Trophoblast cell (in vitro differentiated cells and primary cell): ENCODE measurements at regions not wholly inside any gene's neighbourhood (a gene's known extent, or its start where the extent isn't known, plus 50 kb on each side); places are given as distances from the start of the nearest gene placed in this dataset.

Source experiments
- DNase-seq, 2 donors: peaks; one replicate each; pipeline ENCODE4 v3.0.0-alpha.2; 2016
- H2AFZ ChIP-seq: 2 replicates; pipeline ENCODE4 v1.6.1; 2013; ENCODE audit warnings: low read length, moderate library complexity, mild to moderate bottlenecking; ENCODE audit not compliant: insufficient read depth, poor library complexity
- H2AK5ac ChIP-seq: 2 replicates; pipeline ENCODE4 v1.6.1; 2013; ENCODE audit warnings: mild to moderate bottlenecking, low read length
- H2BK120ac ChIP-seq: 2 replicates; pipeline ENCODE4 v1.6.1; 2013; ENCODE audit warnings: low read length, mild to moderate bottlenecking, moderate library complexity; ENCODE audit not compliant: insufficient read depth, poor library complexity
- H2BK12ac ChIP-seq: 2 replicates; pipeline ENCODE4 v1.6.1; 2013; ENCODE audit warnings: mild to moderate bottlenecking, low read length, moderate library complexity
- H2BK5ac ChIP-seq: 2 replicates; pipeline ENCODE4 v1.6.1; 2013; ENCODE audit warnings: low read length, low read depth, moderate library complexity, mild to moderate bottlenecking; ENCODE audit not compliant: poor library complexity
- H3K14ac ChIP-seq: 2 replicates; pipeline ENCODE4 v1.6.1; 2013; ENCODE audit warnings: mild to moderate bottlenecking, low read length
- H3K18ac ChIP-seq: 2 replicates; pipeline ENCODE4 v1.6.1; 2013; ENCODE audit warnings: mild to moderate bottlenecking, low read length
- H3K23ac ChIP-seq: 2 replicates; pipeline ENCODE4 v1.6.1; 2013; ENCODE audit warnings: low read length
- H3K27ac ChIP-seq: 2 replicates; pipeline ENCODE4 v1.5.1; 2013; ENCODE audit warnings: low read depth, mild to moderate bottlenecking, inconsistent platforms, low read length, moderate library complexity
- H3K27me3 ChIP-seq: 2 replicates; pipeline ENCODE4 v1.6.1; 2013; ENCODE audit warnings: inconsistent platforms, mild to moderate bottlenecking, low read length, moderate library complexity; ENCODE audit not compliant: insufficient read depth
- H3K36me3 ChIP-seq, 2 experiments: 1 replicate in 1 of 2; 2 replicates in 1 of 2; pipeline ENCODE4 v1.6.1; 2013; ENCODE audit warnings: low read length in 2 of 2, mild to moderate bottlenecking in 2 of 2, moderate library complexity in 1 of 2; ENCODE audit not compliant: insufficient read depth in 2 of 2, control insufficient read depth in 1 of 2
- H3K4ac ChIP-seq: 2 replicates; pipeline ENCODE4 v1.6.1; 2013; ENCODE audit warnings: low read depth, mild to moderate bottlenecking, low read length, moderate library complexity
- H3K4me1 ChIP-seq, 2 experiments: 1 replicate in 1 of 2; 2 replicates in 1 of 2; pipeline ENCODE4 v1.6.1; 2013; ENCODE audit warnings: low read length in 2 of 2, mild to moderate bottlenecking in 2 of 2, moderate library complexity in 1 of 2; ENCODE audit not compliant: insufficient read depth in 2 of 2, control insufficient read depth in 1 of 2
- H3K4me2 ChIP-seq: 2 replicates; pipeline ENCODE4 v1.6.1; 2013; ENCODE audit warnings: inconsistent platforms, mild to moderate bottlenecking, low read length, moderate library complexity
- H3K4me3 ChIP-seq: 2 replicates; pipeline ENCODE4 v1.5.1; 2013; ENCODE audit warnings: mild to moderate bottlenecking, low read depth, low read length, inconsistent platforms
- H3K79me1 ChIP-seq: one replicate; pipeline ENCODE4 v1.6.1; 2013; ENCODE audit warnings: low read length
- H3K79me2 ChIP-seq: 2 replicates; pipeline ENCODE4 v1.6.1; 2013; ENCODE audit warnings: low read length, mild to moderate bottlenecking; ENCODE audit not compliant: control insufficient read depth, insufficient read depth, poor library complexity
- H3K9ac ChIP-seq: 2 replicates; pipeline ENCODE4 v1.6.1; 2013; ENCODE audit warnings: mild to moderate bottlenecking, low read length
- H3K9me3 ChIP-seq: 2 replicates; pipeline ENCODE4 v1.6.1; 2013; ENCODE audit warnings: low read depth, mild to moderate bottlenecking, control low read depth, inconsistent platforms, low read length; ENCODE audit not compliant: insufficient read depth
- H4K12ac ChIP-seq: 2 replicates; pipeline ENCODE4 v1.6.1; 2013; ENCODE audit warnings: low read depth, mild to moderate bottlenecking, low read length, moderate library complexity
- H4K8ac ChIP-seq: 2 replicates; pipeline ENCODE4 v1.6.1; 2013; ENCODE audit warnings: low read depth, mild to moderate bottlenecking, low read length, moderate library complexity
- H4K91ac ChIP-seq: one replicate; pipeline ENCODE4 v1.6.1; 2013; ENCODE audit warnings: low read depth, mild to moderate bottlenecking, low read length, moderate library complexity
- WGBS: extraction: QIAGEN DNeasy Blood & Tissue Kit; methylation state at CpG from one replicate; pipeline ENCODE4 v1.1.7; 2013; ENCODE audit warnings: missing lambda C conversion rate; ENCODE audit not compliant: insufficient read length, insufficient coverage; ENCODE audit errors: extremely low coverage; 5-methylcytosine and 5-hydroxymethylcytosine counted together

DNA sequence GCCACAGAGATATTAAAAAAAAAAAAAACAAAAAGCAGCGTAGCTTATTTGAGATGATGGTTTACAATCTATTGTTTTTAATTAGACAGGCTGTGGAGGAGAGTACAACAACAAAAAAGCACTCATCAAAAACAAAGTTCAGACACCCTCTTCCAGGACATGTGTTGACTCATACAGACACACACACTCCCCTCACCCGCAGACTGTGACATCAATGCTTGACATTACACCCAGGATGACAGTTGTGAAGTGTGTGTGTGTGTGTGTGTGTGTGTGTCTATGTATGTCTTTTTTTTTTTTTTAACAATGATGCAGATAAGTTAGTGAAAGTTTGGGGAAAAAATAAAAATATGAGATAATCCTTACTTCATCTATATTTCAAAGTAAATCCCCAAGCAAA, 303.6 kb downstream of the GPAM start:
- no peak overlapping the region for H2AK5ac ChIP-seq
- no peak overlapping the region for H4K12ac ChIP-seq
- no peak overlapping the region for H3K27ac ChIP-seq
- H3K14ac ChIP-seq: no peak overlapping the region
- H3K27me3 ChIP-seq: no peaks in the 10 kb centered on the region
- WGBS: no CpG with 5 or more reads among the region's 2 CpGs
- no peak overlapping the region for H3K4me2 ChIP-seq
- H4K8ac ChIP-seq: no peak overlapping the region
- no peak overlapping the region for H4K91ac ChIP-seq
- no peak overlapping the region for H2AFZ ChIP-seq
- H3K23ac ChIP-seq: no peak overlapping the region
- H3K79me2 ChIP-seq: no peaks in the 10 kb centered on the region
- H3K4ac ChIP-seq: no peak overlapping the region
- H3K4me3 ChIP-seq: no peak overlapping the region
- no peak overlapping the region for H3K18ac ChIP-seq
- no peak overlapping the region for H2BK5ac ChIP-seq
- no peaks in the 10 kb centered on the region for H3K79me1 ChIP-seq
- H3K4me1 ChIP-seq: no peaks in the 10 kb centered on the region
- no peak overlapping the region for H2BK120ac ChIP-seq
- no peak for DNase-seq
- no peaks in the 10 kb centered on the region for H3K9me3 ChIP-seq
- H3K9ac ChIP-seq: no peak overlapping the region
- no peaks in the 10 kb centered on the region for H3K36me3 ChIP-seq
- H2BK12ac ChIP-seq: no peak overlapping the region

DNA sequence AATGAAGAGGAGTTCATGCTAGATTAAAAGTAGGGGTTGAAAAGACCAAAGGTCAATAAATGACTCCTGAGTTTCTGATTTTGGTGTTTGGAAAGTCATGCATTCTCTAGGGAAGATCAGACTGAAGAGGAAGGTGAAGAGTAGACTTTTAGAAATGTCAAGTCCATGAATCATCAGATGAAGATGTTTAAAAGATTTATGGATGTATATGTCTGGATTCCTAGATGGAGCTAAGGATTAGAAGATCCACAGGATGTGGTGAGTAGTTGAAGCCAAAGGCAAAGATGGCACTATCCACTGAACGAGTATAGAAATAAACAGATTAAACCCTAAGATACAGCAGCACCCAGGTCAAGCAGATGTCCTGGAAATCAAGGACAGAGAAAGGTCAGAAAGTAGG, 298.5 kb downstream of the GPAM start:
- no peaks in the 10 kb centered on the region for H3K79me2 ChIP-seq
- no peak overlapping the region for H3K4me2 ChIP-seq
- no peaks in the 10 kb centered on the region for H3K4me1 ChIP-seq
- no peak overlapping the region for H3K23ac ChIP-seq
- H2BK5ac ChIP-seq: no peak overlapping the region
- H3K27me3 ChIP-seq: no peaks in the 10 kb centered on the region
- no peak overlapping the region for H3K14ac ChIP-seq
- H2BK12ac ChIP-seq: no peak overlapping the region
- no peak overlapping the region for H2AFZ ChIP-seq
- no peak overlapping the region for H3K27ac ChIP-seq
- no peak overlapping the region for H3K18ac ChIP-seq
- no peak overlapping the region for H4K8ac ChIP-seq
- no peak overlapping the region for H2AK5ac ChIP-seq
- no peaks in the 10 kb centered on the region for H3K36me3 ChIP-seq
- no peak overlapping the region for H4K12ac ChIP-seq
- H3K79me1 ChIP-seq: no peaks in the 10 kb centered on the region
- H3K9me3 ChIP-seq: no peaks in the 10 kb centered on the region
- H3K9ac ChIP-seq: no peak overlapping the region
- H4K91ac ChIP-seq: no peak overlapping the region
- DNase-seq: no peak
- no CpG with 5 or more reads among the region's 1 CpG for WGBS
- H3K4me3 ChIP-seq: no peak overlapping the region
- no peak overlapping the region for H2BK120ac ChIP-seq
- H3K4ac ChIP-seq: no peak overlapping the region

DNA sequence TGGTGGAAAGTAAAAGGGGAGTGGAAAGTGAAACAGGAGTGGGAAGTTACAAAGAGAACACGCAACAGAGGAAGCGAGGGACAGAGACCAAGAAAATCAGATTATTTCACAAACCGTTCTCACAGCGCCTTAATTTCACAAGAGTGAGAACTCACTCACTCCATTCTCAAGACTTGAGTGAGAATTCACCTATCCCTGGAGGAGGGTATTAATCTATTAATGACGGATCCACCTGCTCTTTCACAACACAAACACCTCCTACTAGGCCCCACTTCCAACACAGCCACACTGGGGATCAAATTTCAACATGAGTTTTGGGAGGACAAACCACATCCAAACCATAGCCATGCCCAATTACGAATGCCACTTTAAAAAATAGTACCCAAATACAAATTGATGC, 297.6 kb downstream of the GPAM start:
- Histone ChIP-seq H4K8ac (no peak overlapping the region), H3K14ac (no peak overlapping the region), H3K4me2 (no peak overlapping the region), H3K4me3 (no peak overlapping the region), H3K9me3 (no peaks in the 10 kb centered on the region), H2BK120ac (no peak overlapping the region), H3K79me2 (no peaks in the 10 kb centered on the region), H3K36me3 (no peaks in the 10 kb centered on the region), H4K12ac (no peak overlapping the region), H2BK5ac (no peak overlapping the region), H2BK12ac (no peak overlapping the region), H3K23ac (no peak overlapping the region), H2AFZ (no peak overlapping the region), H4K91ac (no peak overlapping the region), H3K4me1 (no peaks in the 10 kb centered on the region), H3K27me3 (no peaks in the 10 kb centered on the region), H3K18ac (no peak overlapping the region), H3K27ac (no peak overlapping the region), H3K4ac (no peak overlapping the region), H2AK5ac (no peak overlapping the region), H3K79me1 (no peaks in the 10 kb centered on the region), H3K9ac (no peak overlapping the region)
- no CpG with 5 or more reads among the region's 6 CpGs for WGBS
- DNase-seq: no peak

DNA sequence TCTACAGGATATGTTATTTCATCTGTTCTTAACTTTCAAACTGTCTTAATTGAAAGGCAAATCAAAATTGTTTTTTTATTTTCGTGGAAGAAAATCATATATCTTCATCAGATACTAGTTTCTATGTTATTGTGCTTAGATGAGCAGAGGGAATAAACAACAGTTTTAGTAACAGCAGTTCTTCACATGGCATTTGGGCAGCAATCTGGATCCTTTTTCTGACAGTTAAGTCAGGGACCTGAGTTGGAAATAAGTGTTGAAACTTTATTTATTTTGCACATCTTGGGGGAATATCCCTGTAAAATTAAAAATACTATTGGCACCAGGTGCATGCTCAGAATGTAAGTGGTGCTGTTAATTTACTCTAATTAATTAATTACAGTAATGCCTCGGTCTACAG, 296.3 kb downstream of the GPAM start:
- H2AFZ ChIP-seq: no peak overlapping the region
- H3K4ac ChIP-seq: no peak overlapping the region
- no peak overlapping the region for H3K4me3 ChIP-seq
- H3K4me1 ChIP-seq: no peaks in the 10 kb centered on the region
- no peak overlapping the region for H2BK5ac ChIP-seq
- no peak overlapping the region for H2AK5ac ChIP-seq
- H3K27me3 ChIP-seq: no peaks in the 10 kb centered on the region
- no peaks in the 10 kb centered on the region for H3K79me2 ChIP-seq
- no peak overlapping the region for H3K18ac ChIP-seq
- H2BK12ac ChIP-seq: no peak overlapping the region
- DNase-seq: no peak
- H3K23ac ChIP-seq: no peak overlapping the region
- no peak overlapping the region for H3K4me2 ChIP-seq
- H4K91ac ChIP-seq: no peak overlapping the region
- H3K9ac ChIP-seq: no peak overlapping the region
- no peak overlapping the region for H4K12ac ChIP-seq
- no peak overlapping the region for H3K27ac ChIP-seq
- H4K8ac ChIP-seq: no peak overlapping the region
- H3K79me1 ChIP-seq: no peaks in the 10 kb centered on the region
- no peaks in the 10 kb centered on the region for H3K36me3 ChIP-seq
- H3K9me3 ChIP-seq: no peaks in the 10 kb centered on the region
- WGBS: no CpG with 5 or more reads among the region's 2 CpGs
- H3K14ac ChIP-seq: no peak overlapping the region
- no peak overlapping the region for H2BK120ac ChIP-seq
